CD4-positive, alpha-beta T cell treated with Interleukin-2 at 100 ng/mL for 4 hours (primary cell): ENCODE measurements at regions not wholly inside any gene's neighbourhood (a gene's known extent, or its start where the extent isn't known, plus 50 kb on each side); places are given as distances from the start of the nearest gene placed in this dataset.
"Not testable (repeated sequence)": the region's sequence is repeated elsewhere in the genome, so short reads cannot be mapped to it uniquely, and the experiment has no call there.

Source experiments
- DNase-seq: peaks from one replicate; pipeline ENCODE4 v3.0.0-alpha.2; 2020; ENCODE audit warnings: low spot score

GRCh38 chr1:70751676-70752287 is 295.8 kb downstream of the PTGER3 start:
- not testable (repeated sequence) for DNase-seq

GRCh38 chr1:70754701-70755100 is 292.9 kb downstream of the PTGER3 start:
- no peak for DNase-seq

DNA sequence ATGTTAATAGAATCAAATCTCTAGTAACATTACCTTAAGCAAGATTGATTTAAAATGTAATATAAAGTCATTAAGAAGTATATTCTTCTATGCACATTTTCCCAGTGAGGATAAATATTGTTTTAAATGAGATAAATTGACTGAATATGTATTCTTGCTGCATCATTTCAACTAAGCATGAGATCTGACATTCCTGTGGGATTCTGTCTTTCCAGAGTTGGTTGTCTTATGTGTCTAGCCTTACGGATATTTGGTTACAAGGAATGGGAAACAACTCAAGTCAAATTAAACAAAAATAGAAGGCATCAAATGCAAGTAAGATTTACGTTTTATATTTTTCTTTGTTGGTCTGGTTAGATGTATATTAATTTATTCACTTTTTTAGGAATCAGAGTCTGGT is 287.5 kb downstream of the PTGER3 start:
- no peak for DNase-seq

DNA sequence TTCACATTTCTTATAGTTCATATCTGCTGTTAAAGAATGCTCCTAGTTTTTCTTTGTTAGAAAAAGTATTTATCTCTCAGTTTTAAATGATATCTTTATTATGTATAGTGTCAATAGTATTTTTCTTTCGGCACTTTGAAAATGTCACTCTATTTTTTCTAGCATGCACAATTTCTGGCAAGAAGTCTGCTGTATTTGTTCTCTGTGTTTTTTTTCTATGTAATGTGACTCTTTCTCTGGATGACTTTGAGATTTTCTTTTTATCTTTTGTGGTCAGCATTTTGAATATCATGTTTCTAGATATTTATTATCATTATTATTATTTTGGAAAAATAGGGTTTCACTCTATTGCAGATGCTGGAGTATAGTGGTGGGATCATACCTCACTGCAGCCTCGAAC is 285.2 kb downstream of the PTGER3 start:
- DNase-seq = no peak

DNA sequence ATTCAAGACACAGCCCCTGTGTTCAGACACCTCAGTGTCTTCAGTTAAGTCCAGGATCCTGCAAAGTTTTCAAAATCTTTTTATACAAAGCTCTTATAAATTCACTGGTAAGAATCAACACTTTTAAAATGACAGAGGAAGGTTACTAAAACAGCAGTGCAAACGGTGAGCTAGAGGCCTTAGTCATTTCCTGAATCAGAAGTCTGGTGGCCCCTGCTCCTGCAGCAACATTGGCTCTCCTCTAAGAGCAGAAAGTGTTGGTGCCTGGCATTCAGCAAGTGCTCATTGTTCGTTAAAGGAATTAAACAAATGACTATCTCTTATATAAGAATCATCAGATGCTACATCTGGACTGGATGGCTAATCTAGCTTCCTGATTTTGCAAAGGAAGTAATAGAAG is 282.9 kb downstream of the PTGER3 start:
- DNase-seq = no peak

- no peak for DNase-seq
Measured at GRCh38 chr1:70767377-70767776, 280.2 kb downstream of the PTGER3 start.

DNA sequence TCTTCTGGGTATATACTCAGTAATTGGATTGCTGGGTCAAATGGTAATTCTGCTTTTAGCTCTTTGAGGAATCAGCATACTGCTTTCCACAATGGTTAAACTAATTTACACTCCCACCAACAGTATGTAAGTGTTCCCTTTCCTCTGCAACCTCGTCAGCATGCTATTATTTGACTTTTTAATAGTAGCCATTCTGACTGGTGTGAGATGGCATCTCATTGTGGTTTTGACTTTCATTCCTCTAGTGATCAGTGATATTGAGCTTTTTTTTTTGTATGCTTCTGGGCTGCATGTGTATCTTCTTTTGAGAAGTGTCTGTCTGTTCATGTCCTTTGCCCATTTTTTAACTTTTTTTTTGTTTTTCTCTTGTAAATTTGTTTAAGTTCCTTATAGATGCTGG is 279.4 kb downstream of the PTGER3 start:
- no peak for DNase-seq

GRCh38 chr1:70778056-70778762 is 269.4 kb downstream of the PTGER3 start:
- no peak for DNase-seq

DNA sequence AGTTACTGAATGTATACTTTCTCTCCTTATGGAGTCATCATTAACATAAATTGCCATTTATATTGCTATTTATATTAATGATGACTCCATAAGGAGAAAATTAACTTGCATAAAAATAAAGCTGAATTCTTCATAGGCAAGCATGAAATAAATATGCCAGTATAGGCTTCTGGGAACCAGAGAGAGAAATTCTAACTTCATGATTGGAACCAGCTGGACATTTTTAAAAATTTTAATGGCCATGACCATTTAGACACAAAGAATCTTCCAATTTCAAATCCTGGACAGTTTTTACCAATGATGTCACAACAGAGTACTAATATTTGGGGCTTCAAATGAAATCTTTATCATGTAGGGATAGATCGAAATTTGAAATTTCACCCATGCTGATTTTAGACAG is 268.7 kb downstream of the PTGER3 start:
- no peak for DNase-seq

DNA sequence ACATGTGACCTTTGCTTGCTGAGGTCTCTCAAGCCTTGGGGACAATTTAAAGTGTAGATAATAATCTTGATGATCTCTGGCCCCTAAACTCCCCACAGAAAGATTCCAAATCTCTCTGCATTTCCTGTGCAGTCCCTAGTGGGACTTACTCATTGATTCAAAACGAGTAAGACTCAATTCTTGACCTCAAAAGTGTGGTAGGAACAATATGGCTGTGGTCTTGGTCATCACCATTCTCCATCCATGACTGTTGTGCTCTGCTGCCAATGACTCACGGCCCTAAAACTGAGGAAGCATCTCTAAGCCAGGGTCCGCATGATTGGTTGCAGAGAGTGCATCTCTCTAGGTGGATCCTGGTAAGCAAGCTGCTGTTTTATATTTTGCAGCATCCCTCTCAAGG is 268.0 kb downstream of the PTGER3 start:
- no peak for DNase-seq

- DNase-seq = no peak
Measured at GRCh38 chr1:70785287-70785686, 262.3 kb downstream of the PTGER3 start.

GRCh38 chr1:70790232-70790923 is 257.2 kb downstream of the PTGER3 start:
- DNase-seq = no peak

DNA sequence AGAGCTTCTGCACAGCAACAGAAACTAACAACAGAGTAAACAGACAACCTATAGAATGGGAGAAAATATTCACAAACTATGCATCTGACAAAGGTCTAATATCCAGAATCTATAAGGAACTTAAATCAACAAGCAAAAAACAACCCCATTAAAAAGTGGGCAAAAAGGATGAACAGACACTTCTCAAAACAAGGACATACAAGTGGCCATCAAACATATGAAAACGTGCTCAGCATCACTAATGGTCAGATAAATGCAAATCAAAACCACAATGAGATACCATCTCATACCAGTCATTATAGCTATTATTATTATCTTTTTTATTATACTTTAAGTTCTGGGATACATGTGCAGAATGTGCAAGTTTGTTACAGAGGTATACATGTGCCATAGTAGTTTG is 252.6 kb downstream of the PTGER3 start:
- DNase-seq = not testable (repeated sequence)

DNA sequence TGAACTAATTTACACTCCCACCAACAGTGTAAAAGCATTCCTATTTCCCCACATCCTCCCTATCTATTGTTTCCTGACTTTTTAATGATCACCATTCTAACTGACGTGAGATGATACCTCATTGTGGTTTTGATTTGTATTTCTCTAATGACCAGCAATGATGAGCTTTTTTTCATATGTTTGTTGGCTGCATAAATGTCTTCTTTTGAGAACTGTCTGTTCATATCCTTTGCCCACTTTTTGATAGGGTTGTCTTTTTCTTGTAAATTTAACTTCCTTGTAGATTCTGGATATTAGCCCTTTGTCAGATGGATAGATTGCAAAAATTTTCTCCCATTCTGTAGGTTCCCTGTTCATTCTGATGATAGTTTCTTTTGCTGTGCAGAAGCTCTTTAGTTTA is 251.3 kb downstream of the PTGER3 start:
- not testable (repeated sequence) for DNase-seq

- DNase-seq = not testable (repeated sequence)
Measured at GRCh38 chr1:70802625-70803024, 245.0 kb downstream of the PTGER3 start.

GRCh38 chr1:70805641-70806040 is 242.0 kb downstream of the PTGER3 start:
- no peak for DNase-seq

GRCh38 chr1:70807088-70807664 is 240.4 kb downstream of the PTGER3 start:
- DNase-seq = no peak

DNA sequence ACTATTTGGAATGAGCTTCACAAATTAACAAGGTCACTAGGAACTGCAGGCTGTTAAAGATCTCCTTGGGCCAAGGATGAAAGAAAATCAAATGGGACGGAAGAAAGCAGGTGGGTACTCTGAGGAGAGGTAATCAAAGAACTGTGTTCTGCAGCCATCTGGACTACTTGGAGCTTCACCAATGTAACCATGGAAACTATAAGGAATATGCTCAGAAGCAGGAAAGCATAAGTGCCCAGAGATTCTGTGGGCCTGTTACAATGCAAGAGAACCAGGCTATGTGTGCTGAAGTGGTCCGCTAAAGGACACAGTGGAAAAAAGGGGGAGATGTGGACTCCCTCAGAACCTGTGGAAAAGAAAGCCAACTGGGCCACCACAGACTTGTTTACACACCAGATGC is 238.5 kb downstream of the PTGER3 start:
- DNase-seq = no peak

- no peak for DNase-seq
Measured at GRCh38 chr1:70811815-70812214, 235.8 kb downstream of the PTGER3 start.

- no peak for DNase-seq
Measured at GRCh38 chr1:70812442-70813109, 235.0 kb downstream of the PTGER3 start.

GRCh38 chr1:70818401-70818800 is 229.2 kb downstream of the PTGER3 start:
- DNase-seq = no peak

GRCh38 chr1:70819231-70819630 is 228.4 kb downstream of the PTGER3 start:
- no peak for DNase-seq
